ENCODE measurements at regions not wholly inside any gene's neighbourhood (a gene's known extent, or its start where the extent isn't known, plus 50 kb on each side); places are given as distances from the start of the nearest gene placed in this dataset.

- Histone ChIP-seq H3K9me2 (ENCODE audit: low read depth, low read length) (no peaks in the 10 kb centered on the region), H3K79me2 (ENCODE audit: insufficient read depth, low read length) (no peaks in the 10 kb centered on the region), H2AFZ (ENCODE audit: low read length) (peak overlapping the region; percentile 67; the same call in 1 of the 2 replicates), H3K27ac (ENCODE audit: low read depth, low read length, poor library complexity, severe bottlenecking) (no peak overlapping the region), H3K36me3 (ENCODE audit: insufficient read depth, low read length) (no peaks in the 10 kb centered on the region), H3K4me3 (ENCODE audit: low read depth, low read length, poor library complexity, severe bottlenecking) (peak overlapping the region; percentile 51), H3K4me1 (ENCODE audit: insufficient read depth, low read length, severe bottlenecking) (peaks cover 13% of the 10 kb centered on the region), H3K9me3 (ENCODE audit: low read length) (no peaks in the 10 kb centered on the region), H3K4me2 (ENCODE audit: low read length) (peak overlapping the region; percentile 74), H4K20me1 (ENCODE audit: insufficient read depth, low read length) (no peaks in the 10 kb centered on the region), H3F3A (ENCODE audit: insufficient read depth, low read length) (no peaks in the 10 kb centered on the region), H3K27me3 (ENCODE audit: insufficient read depth, low read length) (no peaks in the 10 kb centered on the region), H3K9ac (ENCODE audit: low read length) (peak overlapping the region; percentile 35; the same call in 1 of the 2 replicates)
- no peak for TF ChIP-seq EZH2 (IDR thresholded peaks at IDR 0.05; ENCODE audit: borderline replicate concordance, low read length)
- TF ChIP-seq, protein P1, sequence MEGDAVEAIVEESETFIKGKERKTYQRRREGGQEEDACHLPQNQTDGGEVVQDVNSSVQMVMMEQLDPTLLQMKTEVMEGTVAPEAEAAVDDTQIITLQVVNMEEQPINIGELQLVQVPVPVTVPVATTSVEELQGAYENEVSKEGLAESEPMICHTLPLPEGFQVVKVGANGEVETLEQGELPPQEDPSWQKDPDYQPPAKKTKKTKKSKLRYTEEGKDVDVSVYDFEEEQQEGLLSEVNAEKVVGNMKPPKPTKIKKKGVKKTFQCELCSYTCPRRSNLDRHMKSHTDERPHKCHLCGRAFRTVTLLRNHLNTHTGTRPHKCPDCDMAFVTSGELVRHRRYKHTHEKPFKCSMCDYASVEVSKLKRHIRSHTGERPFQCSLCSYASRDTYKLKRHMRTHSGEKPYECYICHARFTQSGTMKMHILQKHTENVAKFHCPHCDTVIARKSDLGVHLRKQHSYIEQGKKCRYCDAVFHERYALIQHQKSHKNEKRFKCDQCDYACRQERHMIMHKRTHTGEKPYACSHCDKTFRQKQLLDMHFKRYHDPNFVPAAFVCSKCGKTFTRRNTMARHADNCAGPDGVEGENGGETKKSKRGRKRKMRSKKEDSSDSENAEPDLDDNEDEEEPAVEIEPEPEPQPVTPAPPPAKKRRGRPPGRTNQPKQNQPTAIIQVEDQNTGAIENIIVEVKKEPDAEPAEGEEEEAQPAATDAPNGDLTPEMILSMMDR (IDR thresholded peaks at IDR 0.05; ENCODE audit: low read length): peak; percentile 97
Observed at GRCh38 chr6:47413752-47414422, 63.7 kb upstream of the CD2AP start.

DNA sequence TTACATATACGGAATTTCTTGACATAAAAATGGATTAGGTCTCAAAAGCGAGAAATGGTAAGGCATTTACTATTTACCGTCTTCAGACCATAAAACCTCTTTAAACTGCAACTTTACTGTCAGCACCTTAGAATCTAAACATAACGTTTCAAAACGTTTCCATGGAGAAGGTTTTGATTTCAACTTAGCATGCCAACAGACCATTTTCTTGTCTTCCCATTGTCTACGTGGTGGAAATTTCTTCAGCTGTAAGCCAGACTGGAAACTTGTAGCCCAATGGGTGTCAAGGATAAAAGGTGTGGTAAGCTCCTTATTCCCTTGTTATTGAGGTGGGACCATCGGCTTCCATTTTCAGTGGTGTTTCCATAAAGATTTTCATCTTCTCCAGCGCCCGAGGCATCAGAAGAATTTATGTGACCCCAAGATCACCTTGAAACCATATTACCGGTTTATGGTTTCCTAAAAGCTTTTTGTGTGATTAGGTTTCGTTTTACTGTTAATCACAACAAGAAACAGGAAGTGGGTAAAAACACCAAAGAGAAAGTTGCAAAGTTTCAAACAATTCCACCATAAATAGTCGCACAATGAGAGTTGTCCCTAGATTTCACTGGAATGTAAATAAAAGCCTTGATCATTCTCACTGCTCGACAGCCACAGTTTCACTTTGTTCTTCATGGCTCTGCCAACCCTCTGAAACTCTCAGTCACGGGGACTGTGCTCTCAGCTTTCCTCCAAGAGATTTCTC is 63.0 kb upstream of the CD2AP start:
- Histone ChIP-seq H3F3A (ENCODE audit: insufficient read depth, low read length) (no peaks in the 10 kb centered on the region), H2AFZ (ENCODE audit: low read length) (peak overlapping the region; percentile 67; the same call in 1 of the 2 replicates), H3K4me3 (ENCODE audit: low read depth, low read length, poor library complexity, severe bottlenecking) (peak overlapping the region; percentile 51), H3K9me3 (ENCODE audit: low read length) (no peaks in the 10 kb centered on the region), H3K27me3 (ENCODE audit: insufficient read depth, low read length) (no peaks in the 10 kb centered on the region), H4K20me1 (ENCODE audit: insufficient read depth, low read length) (no peaks in the 10 kb centered on the region), H3K27ac (ENCODE audit: low read depth, low read length, poor library complexity, severe bottlenecking) (no peak overlapping the region), H3K79me2 (ENCODE audit: insufficient read depth, low read length) (no peaks in the 10 kb centered on the region), H3K4me2 (ENCODE audit: low read length) (peak overlapping the region; percentile 74), H3K9ac (ENCODE audit: low read length) (peak overlapping the region; percentile 35; the same call in 1 of the 2 replicates), H3K4me1 (ENCODE audit: insufficient read depth, low read length, severe bottlenecking) (peaks cover 13% of the 10 kb centered on the region), H3K9me2 (ENCODE audit: low read depth, low read length) (no peaks in the 10 kb centered on the region), H3K36me3 (ENCODE audit: insufficient read depth, low read length) (no peaks in the 10 kb centered on the region)
- TF ChIP-seq, protein P1 (IDR thresholded peaks at IDR 0.05; ENCODE audit: low read length): no peak
- no peak for TF ChIP-seq EZH2 (IDR thresholded peaks at IDR 0.05; ENCODE audit: borderline replicate concordance, low read length)

DNA sequence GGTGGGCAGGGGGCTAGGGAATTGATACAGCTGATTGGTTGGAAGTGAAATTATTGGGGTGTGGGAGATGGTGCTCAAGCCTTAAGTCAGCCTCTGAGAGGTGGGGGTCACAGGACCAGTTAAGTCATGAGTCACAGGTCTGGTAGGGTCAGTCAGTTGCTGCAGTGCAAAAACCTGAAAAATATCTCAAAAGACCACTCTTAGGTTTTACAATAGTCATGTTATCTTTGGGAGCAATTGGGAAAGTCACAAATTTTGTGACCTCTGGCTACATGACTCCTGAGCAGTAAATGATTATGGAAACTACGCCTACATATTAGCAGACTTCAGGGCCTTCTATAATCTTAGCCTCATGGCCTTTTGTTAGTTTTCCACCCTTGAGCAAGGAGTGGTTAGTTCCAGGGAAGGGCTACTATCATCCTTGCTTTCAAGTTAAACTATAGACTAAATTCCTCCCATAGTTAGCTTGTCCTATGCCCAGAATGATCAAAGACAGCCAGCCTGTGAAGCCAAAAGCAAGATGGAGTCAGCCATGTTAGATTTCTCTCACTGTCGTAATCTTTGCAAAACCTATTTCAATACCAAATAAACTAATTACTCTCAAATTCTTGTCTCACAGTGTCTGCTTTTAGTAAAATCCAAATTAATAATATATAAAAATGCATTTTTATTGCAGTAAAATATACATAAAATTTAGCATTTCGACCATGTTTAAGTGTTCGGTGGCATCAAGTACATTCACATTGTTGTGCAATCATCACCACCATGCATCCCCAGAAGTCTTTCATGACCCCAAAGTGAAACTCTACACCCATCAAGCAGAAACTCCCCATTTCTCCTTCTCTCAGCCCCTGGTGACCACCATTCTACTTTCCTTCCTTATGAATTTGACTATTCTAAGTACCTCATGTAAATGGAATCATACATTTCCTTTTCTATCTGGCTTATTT is 60.9 kb upstream of the CD2AP start:
- H2AFZ ChIP-seq (ENCODE audit: low read length): no peak overlapping the region
- H3K9ac ChIP-seq (ENCODE audit: low read length): no peak overlapping the region
- H3K27ac ChIP-seq (ENCODE audit: low read depth, low read length, poor library complexity, severe bottlenecking): no peak overlapping the region
- no peak overlapping the region for H3K4me2 ChIP-seq (ENCODE audit: low read length)
- no peaks in the 10 kb centered on the region for H3K79me2 ChIP-seq (ENCODE audit: insufficient read depth, low read length)
- TF ChIP-seq EZH2 (IDR thresholded peaks at IDR 0.05; ENCODE audit: borderline replicate concordance, low read length): no peak
- TF ChIP-seq, protein P1 (IDR thresholded peaks at IDR 0.05; ENCODE audit: low read length): no peak
- H3K4me3 ChIP-seq (ENCODE audit: low read depth, low read length, poor library complexity, severe bottlenecking): no peak overlapping the region
- no peaks in the 10 kb centered on the region for H4K20me1 ChIP-seq (ENCODE audit: insufficient read depth, low read length)
- no peaks in the 10 kb centered on the region for H3K9me3 ChIP-seq (ENCODE audit: low read length)
- peaks cover 13% of the 10 kb centered on the region for H3K4me1 ChIP-seq (ENCODE audit: insufficient read depth, low read length, severe bottlenecking)
- H3F3A ChIP-seq (ENCODE audit: insufficient read depth, low read length): no peaks in the 10 kb centered on the region
- no peaks in the 10 kb centered on the region for H3K36me3 ChIP-seq (ENCODE audit: insufficient read depth, low read length)
- H3K9me2 ChIP-seq (ENCODE audit: low read depth, low read length): no peaks in the 10 kb centered on the region
- no peaks in the 10 kb centered on the region for H3K27me3 ChIP-seq (ENCODE audit: insufficient read depth, low read length)
